GM12873 (cell line): ENCODE measurements at regions not wholly inside any gene's neighbourhood (a gene's known extent, or its start where the extent isn't known, plus 50 kb on each side); places are given as distances from the start of the nearest gene placed in this dataset.

ENCODE experiments used
- CTCF ChIP-seq: IDR thresholded peaks from 2 replicates; pipeline ENCODE4 v1.5.1; 2012; ENCODE audit warnings: low read depth, mild to moderate bottlenecking, moderate library complexity, low read length, control low read depth; ENCODE audit not compliant: insufficient read depth; ENCODE audit errors: missing control alignments

GRCh38 chr11:97717922-97718321 is 1302.8 kb upstream of the CNTN5 start:
- TF ChIP-seq CTCF = no peak

GRCh38 chr11:97722065-97722464 is 1298.7 kb upstream of the CNTN5 start:
- TF ChIP-seq CTCF = no peak

GRCh38 chr11:97722721-97723120 is 1298.0 kb upstream of the CNTN5 start:
- TF ChIP-seq CTCF = no peak

- TF ChIP-seq CTCF = no peak
These were observed 1291.0 kb upstream of the CNTN5 start for GRCh38 chr11:97729546-97730272.

GRCh38 chr11:97732011-97732632 is 1288.6 kb upstream of the CNTN5 start:
- TF ChIP-seq CTCF = no peak

GRCh38 chr11:97738751-97739150 is 1282.0 kb upstream of the CNTN5 start:
- TF ChIP-seq CTCF = no peak

- TF ChIP-seq CTCF = no peak
These were observed 1280.6 kb upstream of the CNTN5 start for GRCh38 chr11:97739932-97740800.
